ENCODE measurements at regions not wholly inside any gene's neighbourhood (a gene's known extent, or its start where the extent isn't known, plus 50 kb on each side); places are given as distances from the start of the nearest gene placed in this dataset.

GRCh38 chr13:50384724-50385123 lies 369.5 kb downstream of the KCNRG start:
- peaks cover 7% of the 10 kb centered on the region for H3K9me3 ChIP-seq (ENCODE audit: insufficient read depth, low read depth, low read length)
- Mint-ChIP-seq H3K9me3 (ENCODE audit: unreplicated experiment) (peaks cover 17% of the 10 kb centered on the region), H3K36me3 (ENCODE audit: low read depth, unreplicated experiment) (peaks cover 4% of the 10 kb centered on the region), H3K27ac (ENCODE audit: unreplicated experiment) (no peak overlapping the region), H3K4me3 (ENCODE audit: unreplicated experiment) (no peak overlapping the region), H3K27me3 (ENCODE audit: low read depth, unreplicated experiment) (no peaks in the 10 kb centered on the region), H3K4me1 (ENCODE audit: low read depth, unreplicated experiment) (peaks cover 15% of the 10 kb centered on the region)
- no peaks in the 10 kb centered on the region for H4K20me1 ChIP-seq (ENCODE audit: insufficient read depth, low read length)
- no peak overlapping the region for H2AFZ ChIP-seq (ENCODE audit: low read depth, low read length)
- no peak overlapping the region for H3K4me3 ChIP-seq (ENCODE audit: insufficient read depth, low read depth, low read length)
- H3K27ac ChIP-seq (ENCODE audit: low read depth, low read length): no peak overlapping the region
- H3K4me1 ChIP-seq (ENCODE audit: insufficient read depth, low read length): no peaks in the 10 kb centered on the region
- H3K4me2 ChIP-seq (ENCODE audit: low read length): no peak overlapping the region
- no peaks in the 10 kb centered on the region for H3K79me2 ChIP-seq (ENCODE audit: insufficient read depth, low read length)
- H3K36me3 ChIP-seq (ENCODE audit: insufficient read depth, low read length): no peaks in the 10 kb centered on the region
- no peak for TF ChIP-seq CTCF (IDR thresholded peaks at IDR 0.05; ENCODE audit: insufficient read depth, low read depth, low read length)
- no peak for TF ChIP-seq EZH2 (IDR thresholded peaks at IDR 0.05; ENCODE audit: insufficient read depth, low read length)
- no peak overlapping the region for H3K9ac ChIP-seq (ENCODE audit: low read length)
- FAIRE-seq (no peak), DNase-seq (ENCODE audit: low read depth) (no peak)
- H3K27me3 ChIP-seq (ENCODE audit: insufficient read depth, low read length): no peaks in the 10 kb centered on the region

GRCh38 chr13:50386541-50387050 lies 371.4 kb downstream of the KCNRG start:
- H3K36me3 Mint-ChIP-seq (ENCODE audit: low read depth, unreplicated experiment): no peaks in the 10 kb centered on the region
- peak overlapping the region; percentile 7 for H3K4me3 Mint-ChIP-seq (ENCODE audit: unreplicated experiment)
- Histone ChIP-seq H2AFZ (ENCODE audit: low read depth, low read length) (peak overlapping the region; percentile 57), H3K9ac (ENCODE audit: low read length) (peak overlapping the region; percentile 56), H3K27me3 (ENCODE audit: insufficient read depth, low read length) (no peaks in the 10 kb centered on the region), H3K9me3 (ENCODE audit: insufficient read depth, low read depth, low read length) (no peaks in the 10 kb centered on the region), H3K4me3 (ENCODE audit: insufficient read depth, low read depth, low read length) (no peak overlapping the region), H3K4me2 (ENCODE audit: low read length) (peak overlapping the region; percentile 60), H3K27ac (ENCODE audit: low read depth, low read length) (peak overlapping the region; percentile 34), H3K4me1 (ENCODE audit: insufficient read depth, low read length) (no peaks in the 10 kb centered on the region), H4K20me1 (ENCODE audit: insufficient read depth, low read length) (no peaks in the 10 kb centered on the region), H3K36me3 (ENCODE audit: insufficient read depth, low read length) (no peaks in the 10 kb centered on the region), H3K79me2 (ENCODE audit: insufficient read depth, low read length) (no peaks in the 10 kb centered on the region)
- FAIRE-seq (no peak), DNase-seq (ENCODE audit: low read depth) (peak; percentile 61)
- H3K9me3 Mint-ChIP-seq (ENCODE audit: unreplicated experiment): peaks cover 7% of the 10 kb centered on the region
- H3K4me1 Mint-ChIP-seq (ENCODE audit: low read depth, unreplicated experiment): peaks cover 16% of the 10 kb centered on the region
- no peaks in the 10 kb centered on the region for H3K27me3 Mint-ChIP-seq (ENCODE audit: low read depth, unreplicated experiment)
- H3K27ac Mint-ChIP-seq (ENCODE audit: unreplicated experiment): peak overlapping the region; percentile 82
- TF ChIP-seq CTCF (IDR thresholded peaks at IDR 0.05; ENCODE audit: insufficient read depth, low read depth, low read length) (no peak), EZH2 (IDR thresholded peaks at IDR 0.05; ENCODE audit: insufficient read depth, low read length) (no peak)

DNA sequence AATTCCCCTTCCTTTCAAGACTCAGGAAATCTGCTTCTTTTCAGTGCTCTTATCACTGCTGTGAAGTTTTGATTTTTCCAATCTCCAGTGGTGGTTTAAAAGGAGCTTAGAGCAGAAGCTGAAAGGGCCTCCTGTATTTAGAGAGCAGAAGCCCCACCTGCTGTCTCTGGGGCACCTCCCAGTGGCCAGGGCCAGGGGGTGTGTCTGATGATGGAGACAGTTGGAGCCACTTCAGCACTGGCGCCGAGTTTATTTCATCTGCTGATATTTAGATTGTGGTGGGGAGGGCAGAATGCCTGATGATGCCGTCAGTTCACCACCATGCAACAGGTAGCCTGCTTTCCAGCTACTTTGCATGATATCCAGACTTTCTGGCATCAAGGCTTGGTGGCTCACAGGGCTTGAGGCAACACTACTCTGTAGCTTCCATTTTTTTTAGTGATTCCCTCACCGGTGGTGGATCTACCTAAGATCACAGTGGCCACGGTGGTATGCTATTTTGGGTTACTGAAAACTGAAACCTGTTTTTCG lies 371.9 kb downstream of the KCNRG start:
- no peak for TF ChIP-seq EZH2 (IDR thresholded peaks at IDR 0.05; ENCODE audit: insufficient read depth, low read length)
- no peak for TF ChIP-seq CTCF (IDR thresholded peaks at IDR 0.05; ENCODE audit: insufficient read depth, low read depth, low read length)
- peak overlapping the region; percentile 57 for H2AFZ ChIP-seq (ENCODE audit: low read depth, low read length)

More for the DNA sequence above, 371.9 kb downstream of the KCNRG start:
- Histone ChIP-seq H3K9me3 (ENCODE audit: insufficient read depth, low read depth, low read length) (no peaks in the 10 kb centered on the region), H3K79me2 (ENCODE audit: insufficient read depth, low read length) (no peaks in the 10 kb centered on the region), H3K27ac (ENCODE audit: low read depth, low read length) (peak overlapping the region; percentile 34), H3K27me3 (ENCODE audit: insufficient read depth, low read length) (no peaks in the 10 kb centered on the region), H3K4me3 (ENCODE audit: insufficient read depth, low read depth, low read length) (no peak overlapping the region), H3K9ac (ENCODE audit: low read length) (peak overlapping the region; percentile 56), H4K20me1 (ENCODE audit: insufficient read depth, low read length) (no peaks in the 10 kb centered on the region), H3K36me3 (ENCODE audit: insufficient read depth, low read length) (no peaks in the 10 kb centered on the region), H3K4me2 (ENCODE audit: low read length) (peak overlapping the region; percentile 60), H3K4me1 (ENCODE audit: insufficient read depth, low read length) (no peaks in the 10 kb centered on the region)
- no peaks in the 10 kb centered on the region for H3K27me3 Mint-ChIP-seq (ENCODE audit: low read depth, unreplicated experiment)
- peak overlapping the region; percentile 82 for H3K27ac Mint-ChIP-seq (ENCODE audit: unreplicated experiment)
- H3K4me3 Mint-ChIP-seq (ENCODE audit: unreplicated experiment): peak overlapping the region; percentile 3
- FAIRE-seq (no peak), DNase-seq (ENCODE audit: low read depth) (peak; percentile 74)
- no peaks in the 10 kb centered on the region for H3K36me3 Mint-ChIP-seq (ENCODE audit: low read depth, unreplicated experiment)
- H3K4me1 Mint-ChIP-seq (ENCODE audit: low read depth, unreplicated experiment): peaks cover 16% of the 10 kb centered on the region
- H3K9me3 Mint-ChIP-seq (ENCODE audit: unreplicated experiment): peaks cover 8% of the 10 kb centered on the region

All from astrocyte (in vitro differentiated cells and primary cell).